ENCODE measurements at regions not wholly inside any gene's neighbourhood (a gene's known extent, or its start where the extent isn't known, plus 50 kb on each side); places are given as distances from the start of the nearest gene placed in this dataset.
A peak's percentile ranks its signal among the peaks of the same experiment; 100 is the strongest.
"Not testable (repeated sequence)": the region's sequence is repeated elsewhere in the genome, so short reads cannot be mapped to it uniquely, and the experiment has no call there.

GRCh38 chr7:120077777-120078176 lies 195.2 kb upstream of the KCND2 start:
- H3K4me3 ChIP-seq (replicated peaks; ENCODE audit: low read depth, low read length) = no peak overlapping the region
- no peaks in the 10 kb centered on the region for H3K27me3 ChIP-seq (replicated peaks; ENCODE audit: control insufficient read depth, insufficient read depth, low read length)
- TF ChIP-seq CTCF (IDR thresholded peaks at IDR 0.05; ENCODE audit: insufficient read depth, low read length, poor library complexity, severe bottlenecking) = no peak
- DNase-seq (ENCODE audit: extremely low read depth, insufficient read length) = no peak
- H3K36me3 ChIP-seq (ENCODE audit: control insufficient read depth, insufficient read depth, low read length) = no peaks in the 10 kb centered on the region

- TF ChIP-seq CTCF (IDR thresholded peaks at IDR 0.05; ENCODE audit: insufficient read depth, low read length, poor library complexity, severe bottlenecking) = no peak
- Histone ChIP-seq H3K27me3 (replicated peaks; ENCODE audit: control insufficient read depth, insufficient read depth, low read length) (no peaks in the 10 kb centered on the region), H3K4me3 (replicated peaks; ENCODE audit: low read depth, low read length) (no peak overlapping the region), H3K36me3 (ENCODE audit: control insufficient read depth, insufficient read depth, low read length) (no peaks in the 10 kb centered on the region)
- DNase-seq (ENCODE audit: extremely low read depth, insufficient read length) = no peak
These were observed 194.0 kb upstream of the KCND2 start for GRCh38 chr7:120079022-120079421.

GRCh38 chr7:120079704-120080103 lies 193.3 kb upstream of the KCND2 start:
- TF ChIP-seq CTCF (IDR thresholded peaks at IDR 0.05; ENCODE audit: insufficient read depth, low read length, poor library complexity, severe bottlenecking) = no peak

GRCh38 chr7:120086468-120086867 lies 186.5 kb upstream of the KCND2 start:
- not testable (repeated sequence) for H3K36me3 ChIP-seq (ENCODE audit: control insufficient read depth, insufficient read depth, low read length); H3K27me3 ChIP-seq (replicated peaks; ENCODE audit: control insufficient read depth, insufficient read depth, low read length); H3K4me3 ChIP-seq (replicated peaks; ENCODE audit: low read depth, low read length); DNase-seq (ENCODE audit: extremely low read depth, insufficient read length)

More at GRCh38 chr7:120079704-120080103, 193.3 kb upstream of the KCND2 start:
- Histone ChIP-seq H3K4me3 (replicated peaks; ENCODE audit: low read depth, low read length) (no peak overlapping the region), H3K27me3 (replicated peaks; ENCODE audit: control insufficient read depth, insufficient read depth, low read length) (no peaks in the 10 kb centered on the region), H3K36me3 (ENCODE audit: control insufficient read depth, insufficient read depth, low read length) (no peaks in the 10 kb centered on the region)
- DNase-seq (ENCODE audit: extremely low read depth, insufficient read length) = no peak

GRCh38 chr7:120089968-120090367 lies 183.0 kb upstream of the KCND2 start:
- peak; percentile 30 for TF ChIP-seq CTCF (IDR thresholded peaks at IDR 0.05; ENCODE audit: insufficient read depth, low read length, poor library complexity, severe bottlenecking)
- Histone ChIP-seq H3K4me3 (replicated peaks; ENCODE audit: low read depth, low read length) (no peak overlapping the region), H3K27me3 (replicated peaks; ENCODE audit: control insufficient read depth, insufficient read depth, low read length) (no peaks in the 10 kb centered on the region), H3K36me3 (ENCODE audit: control insufficient read depth, insufficient read depth, low read length) (no peaks in the 10 kb centered on the region)
- DNase-seq (ENCODE audit: extremely low read depth, insufficient read length) = no peak

- no peaks in the 10 kb centered on the region for H3K27me3 ChIP-seq (replicated peaks; ENCODE audit: control insufficient read depth, insufficient read depth, low read length)
- DNase-seq (ENCODE audit: extremely low read depth, insufficient read length) = no peak
- no peaks in the 10 kb centered on the region for H3K36me3 ChIP-seq (ENCODE audit: control insufficient read depth, insufficient read depth, low read length)
- H3K4me3 ChIP-seq (replicated peaks; ENCODE audit: low read depth, low read length) = no peak overlapping the region
- TF ChIP-seq CTCF (IDR thresholded peaks at IDR 0.05; ENCODE audit: insufficient read depth, low read length, poor library complexity, severe bottlenecking) = no peak
These were observed 181.2 kb upstream of the KCND2 start for GRCh38 chr7:120091807-120092206.
